Endodermal cell (in vitro differentiated cells): ENCODE measurements at regions not wholly inside any gene's neighbourhood (a gene's known extent, or its start where the extent isn't known, plus 50 kb on each side); places are given as distances from the start of the nearest gene placed in this dataset.

Experiments
- DNase-seq: peaks from one replicate; pipeline ENCODE4 v3.0.0-alpha.2; 2017
- H3K27ac ChIP-seq: 2 replicates; pipeline ENCODE4 v1.5.1; 2013; ENCODE audit warnings: mild to moderate bottlenecking, low read depth, low read length, moderate library complexity
- H3K27me3 ChIP-seq: 2 replicates; pipeline ENCODE4 v1.6.1; 2013; ENCODE audit warnings: mild to moderate bottlenecking, low read length, moderate library complexity; ENCODE audit not compliant: insufficient read depth, control insufficient read depth, poor library complexity, severe bottlenecking
- H3K36me3 ChIP-seq: 2 replicates; pipeline ENCODE4 v1.7.0; 2013; ENCODE audit warnings: mild to moderate bottlenecking, low read length, moderate library complexity; ENCODE audit not compliant: control insufficient read depth, insufficient read depth
- H3K4me1 ChIP-seq: one replicate; pipeline ENCODE4 v1.7.0; 2013; ENCODE audit warnings: low read length; ENCODE audit not compliant: control insufficient read depth, insufficient read depth
- H3K4me3 ChIP-seq: 2 replicates; pipeline ENCODE4 v1.5.1; 2013; ENCODE audit warnings: mild to moderate bottlenecking, low read length, moderate library complexity
- H3K9ac ChIP-seq: 2 replicates; pipeline ENCODE4 v1.6.1; 2013; ENCODE audit warnings: mild to moderate bottlenecking, low read length, moderate library complexity; ENCODE audit not compliant: poor library complexity, severe bottlenecking; ENCODE audit errors: extremely low read depth
- H3K9me3 ChIP-seq: 2 replicates; pipeline ENCODE4 v1.6.1; 2013; ENCODE audit warnings: mild to moderate bottlenecking, low read length, moderate library complexity; ENCODE audit not compliant: control insufficient read depth
- H3K27ac Mint-ChIP-seq: 2 replicates; pipeline ENCODE4 v1.8.0; 2020; ENCODE audit warnings: mixed read lengths
- H3K27me3 Mint-ChIP-seq: 2 replicates; pipeline ENCODE4 v1.8.0; 2021; ENCODE audit warnings: mild to moderate bottlenecking, mixed read lengths; ENCODE audit not compliant: insufficient read depth
- H3K36me3 Mint-ChIP-seq: 2 replicates; pipeline ENCODE4 v1.8.0; 2020; ENCODE audit warnings: low read depth, mixed read lengths
- H3K4me1 Mint-ChIP-seq: 2 replicates; pipeline ENCODE4 v1.8.0; 2020; ENCODE audit warnings: mixed read lengths
- H3K4me3 Mint-ChIP-seq: 2 replicates; pipeline ENCODE4 v1.8.0; 2020; ENCODE audit warnings: mild to moderate bottlenecking, moderate library complexity, mixed read lengths
- H3K9me3 Mint-ChIP-seq: 2 replicates; pipeline ENCODE4 v1.8.0; 2020; ENCODE audit warnings: mild to moderate bottlenecking, mixed read lengths
- WGBS, 2 experiments: methylation state at CpG; one replicate each; pipeline versions ENCODE4 v1.1.5 to v1.1.7; 2013; ENCODE audit warnings: missing lambda C conversion rate in 2 of 2, mixed read lengths in 1 of 2; ENCODE audit not compliant: insufficient coverage in 1 of 2, insufficient read length in 1 of 2; 5-methylcytosine and 5-hydroxymethylcytosine counted together
- TF ChIP-seq, protein P1 (sequence below): fragments of 200-600 bp; sonication (generic); conservative IDR thresholded peaks from 2 replicates; pipeline ENCODE4 v1.5.0; 2021; ENCODE audit warnings: antibody characterized with exemption, mild to moderate bottlenecking

DNA sequence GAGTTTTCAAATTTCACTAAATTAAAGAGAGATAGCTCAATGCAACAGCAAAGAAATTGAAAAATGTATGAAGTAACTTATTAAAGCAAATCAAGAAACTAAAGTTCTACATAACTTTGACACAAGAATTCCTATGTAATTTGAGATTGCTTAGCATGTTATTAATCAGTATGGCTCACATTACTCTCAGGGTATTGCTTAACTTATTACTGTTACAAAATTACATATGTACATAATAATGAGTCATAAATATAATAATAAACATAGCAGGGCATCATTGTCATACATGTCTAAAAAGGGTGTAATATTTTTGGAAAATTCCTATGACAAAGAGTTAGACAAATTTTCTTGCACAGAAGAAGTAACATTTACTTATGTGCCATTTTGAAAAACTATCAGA is 75.0 kb downstream of the ZWINT start:
- no peak for DNase-seq
- Mint-ChIP-seq H3K36me3 (no peaks in the 10 kb centered on the region), H3K27me3 (no peaks in the 10 kb centered on the region), H3K4me1 (no peaks in the 10 kb centered on the region), H3K4me3 (no peak overlapping the region), H3K27ac (no peak overlapping the region), H3K9me3 (no peaks in the 10 kb centered on the region)
- no peak overlapping the region for H3K9ac ChIP-seq
- H3K9me3 ChIP-seq, result no peaks in the 10 kb centered on the region
- H3K27me3 ChIP-seq, result no peaks in the 10 kb centered on the region
- H3K27ac ChIP-seq, result no peak overlapping the region
- no peak overlapping the region for H3K4me3 ChIP-seq
- TF ChIP-seq, protein P1, sequence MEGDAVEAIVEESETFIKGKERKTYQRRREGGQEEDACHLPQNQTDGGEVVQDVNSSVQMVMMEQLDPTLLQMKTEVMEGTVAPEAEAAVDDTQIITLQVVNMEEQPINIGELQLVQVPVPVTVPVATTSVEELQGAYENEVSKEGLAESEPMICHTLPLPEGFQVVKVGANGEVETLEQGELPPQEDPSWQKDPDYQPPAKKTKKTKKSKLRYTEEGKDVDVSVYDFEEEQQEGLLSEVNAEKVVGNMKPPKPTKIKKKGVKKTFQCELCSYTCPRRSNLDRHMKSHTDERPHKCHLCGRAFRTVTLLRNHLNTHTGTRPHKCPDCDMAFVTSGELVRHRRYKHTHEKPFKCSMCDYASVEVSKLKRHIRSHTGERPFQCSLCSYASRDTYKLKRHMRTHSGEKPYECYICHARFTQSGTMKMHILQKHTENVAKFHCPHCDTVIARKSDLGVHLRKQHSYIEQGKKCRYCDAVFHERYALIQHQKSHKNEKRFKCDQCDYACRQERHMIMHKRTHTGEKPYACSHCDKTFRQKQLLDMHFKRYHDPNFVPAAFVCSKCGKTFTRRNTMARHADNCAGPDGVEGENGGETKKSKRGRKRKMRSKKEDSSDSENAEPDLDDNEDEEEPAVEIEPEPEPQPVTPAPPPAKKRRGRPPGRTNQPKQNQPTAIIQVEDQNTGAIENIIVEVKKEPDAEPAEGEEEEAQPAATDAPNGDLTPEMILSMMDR, result no peak
- no peaks in the 10 kb centered on the region for H3K4me1 ChIP-seq
- H3K36me3 ChIP-seq, result no peaks in the 10 kb centered on the region

DNA sequence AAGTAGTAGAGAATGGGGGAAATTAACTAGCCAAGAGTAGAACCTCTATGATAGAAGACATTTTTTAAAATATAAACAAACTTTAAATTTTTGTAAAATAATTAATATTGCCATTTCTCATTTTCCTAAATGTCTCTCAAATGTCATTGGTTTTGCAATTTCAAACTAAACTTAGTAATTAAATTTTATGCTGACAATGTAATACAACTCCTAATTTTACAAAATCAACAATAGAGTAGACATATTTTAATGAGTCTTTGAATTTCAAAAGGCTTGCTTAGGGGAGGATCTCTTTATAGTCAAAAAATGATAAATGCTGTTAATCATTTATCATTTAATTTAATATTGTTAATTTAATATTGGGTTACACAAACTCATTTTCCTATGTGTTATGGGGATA is 81.8 kb downstream of the ZWINT start:
- Mint-ChIP-seq H3K9me3 (no peaks in the 10 kb centered on the region), H3K27ac (no peak overlapping the region), H3K27me3 (peaks cover 3% of the 10 kb centered on the region), H3K4me3 (no peak overlapping the region), H3K36me3 (no peaks in the 10 kb centered on the region), H3K4me1 (peaks cover 4% of the 10 kb centered on the region)
- H3K9ac ChIP-seq, result no peak overlapping the region
- peaks cover 4% of the 10 kb centered on the region for H3K4me1 ChIP-seq
- TF ChIP-seq, protein P1, result no peak
- H3K27me3 ChIP-seq, result no peaks in the 10 kb centered on the region
- no peaks in the 10 kb centered on the region for H3K9me3 ChIP-seq
- H3K36me3 ChIP-seq, result no peaks in the 10 kb centered on the region
- DNase-seq, result no peak
- no peak overlapping the region for H3K4me3 ChIP-seq
- H3K27ac ChIP-seq, result no peak overlapping the region

DNA sequence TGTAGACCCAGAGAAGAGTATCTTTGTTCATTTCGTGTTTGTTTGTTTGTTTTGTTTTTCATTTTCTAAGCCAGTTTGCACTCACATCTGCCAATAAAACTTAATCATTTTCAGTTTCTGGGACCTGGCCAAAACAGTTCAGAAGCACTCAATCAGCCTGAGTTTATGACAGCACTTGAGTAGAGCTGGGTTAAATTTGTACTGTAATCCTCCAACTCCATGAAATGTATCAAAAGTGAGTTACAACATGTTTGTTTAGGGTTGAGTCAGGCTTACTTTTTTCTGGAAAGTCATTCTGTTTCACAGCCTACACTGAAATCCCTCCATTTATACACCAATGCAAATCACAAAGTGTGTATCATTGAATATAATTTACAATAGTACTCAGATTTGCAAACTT is 91.9 kb downstream of the ZWINT start:
- Histone ChIP-seq H3K36me3 (no peaks in the 10 kb centered on the region), H3K9me3 (no peaks in the 10 kb centered on the region), H3K27me3 (no peaks in the 10 kb centered on the region), H3K4me1 (no peaks in the 10 kb centered on the region), H3K9ac (no peak overlapping the region), H3K27ac (no peak overlapping the region), H3K4me3 (no peak overlapping the region)
- Mint-ChIP-seq H3K9me3 (no peaks in the 10 kb centered on the region), H3K4me3 (no peak overlapping the region), H3K27me3 (no peaks in the 10 kb centered on the region), H3K4me1 (no peaks in the 10 kb centered on the region), H3K27ac (no peak overlapping the region), H3K36me3 (no peaks in the 10 kb centered on the region)
- DNase-seq, result no peak
- TF ChIP-seq, protein P1, result no peak
- 89% methylated on average over 1 of the region's 1 CpG; no CpG with 5 or more reads in 1 of the 2 experiments for whole genome bisulfite sequencing, 2 experiments
